ENCODE measurements at regions not wholly inside any gene's neighbourhood (a gene's known extent, or its start where the extent isn't known, plus 50 kb on each side); places are given as distances from the start of the nearest gene placed in this dataset.

GRCh38 chr6:170013815-170014214 is 262.4 kb downstream of the ERMARD start:
- no peak for DNase-seq
- no peaks in the 10 kb centered on the region for H3K9me3 ChIP-seq
- intact Hi-C loops (cut with DNase I; ENCODE audit: low total_unique reads): no loop called here
- no peaks in the 10 kb centered on the region for H3K27me3 ChIP-seq
- H3K27ac ChIP-seq: no peak overlapping the region
- H3K36me3 ChIP-seq: no peaks in the 10 kb centered on the region
- H3K4me3 ChIP-seq: no peak overlapping the region
- no peak for TF ChIP-seq CTCF (IDR thresholded peaks at IDR 0.05)
- no peak for TF ChIP-seq POLR2A (IDR thresholded peaks at IDR 0.05)
- H3K4me1 ChIP-seq: no peaks in the 10 kb centered on the region

- no peaks in the 10 kb centered on the region for H3K36me3 ChIP-seq
- no peaks in the 10 kb centered on the region for H3K4me1 ChIP-seq
- H3K9me3 ChIP-seq: no peaks in the 10 kb centered on the region
- H3K27ac ChIP-seq: no peak overlapping the region
- no peak for DNase-seq
- H3K4me3 ChIP-seq: no peak overlapping the region
- no peaks in the 10 kb centered on the region for H3K27me3 ChIP-seq
- intact Hi-C loops (cut with DNase I; ENCODE audit: low total_unique reads): no loop called here
- TF ChIP-seq POLR2A (IDR thresholded peaks at IDR 0.05): no peak
- TF ChIP-seq CTCF (IDR thresholded peaks at IDR 0.05): no peak
These were observed 260.6 kb downstream of the ERMARD start for GRCh38 chr6:170012037-170012330.

DNA sequence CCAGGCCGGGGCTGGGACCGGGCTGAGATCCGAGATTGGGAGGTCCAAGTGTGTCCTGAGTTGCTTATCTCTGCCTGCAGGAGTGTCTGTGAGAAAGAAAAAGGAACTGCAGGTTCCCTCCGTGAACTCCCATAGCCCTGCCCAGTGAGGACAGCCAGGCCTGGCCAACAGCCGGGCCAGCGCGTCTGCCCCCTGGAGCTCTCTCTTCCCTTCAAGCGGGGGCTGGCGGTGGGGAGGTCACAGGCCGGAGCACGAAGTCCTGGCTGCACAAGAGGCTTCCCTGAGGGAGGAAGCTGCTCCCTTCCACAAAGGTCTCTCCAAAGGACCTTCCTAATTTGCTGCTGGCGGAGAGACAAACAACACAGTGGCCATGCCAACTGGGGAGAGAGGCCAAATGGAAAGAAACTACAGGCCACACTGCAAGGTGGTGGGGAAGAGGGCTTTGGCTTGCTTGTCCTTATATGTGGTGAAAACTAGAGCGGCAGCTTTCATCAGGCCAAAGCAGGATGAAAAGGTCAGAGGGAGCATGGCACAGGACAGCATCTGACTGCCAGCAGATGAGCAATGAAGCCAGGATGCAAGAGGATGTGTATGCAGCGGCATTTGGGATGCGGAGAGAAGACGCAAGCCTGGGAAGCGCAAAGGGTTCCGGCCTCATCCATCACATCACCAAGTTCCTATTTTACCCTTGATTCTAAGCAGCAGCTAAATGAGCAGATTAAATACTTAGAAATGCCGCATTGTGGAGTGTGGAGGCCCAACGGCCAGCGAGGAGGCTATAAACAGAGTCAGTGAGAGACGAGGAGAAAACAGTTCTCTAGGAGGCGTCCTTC is 260.0 kb downstream of the ERMARD start:
- Histone ChIP-seq H3K36me3 (no peaks in the 10 kb centered on the region), H3K27ac (no peak overlapping the region), H3K27me3 (no peaks in the 10 kb centered on the region), H3K4me3 (no peak overlapping the region), H3K9me3 (no peaks in the 10 kb centered on the region), H3K4me1 (no peaks in the 10 kb centered on the region)
- peak; percentile 31 to 72 for DNase-seq
- TF ChIP-seq CTCF (IDR thresholded peaks at IDR 0.05): no peak
- TF ChIP-seq POLR2A (IDR thresholded peaks at IDR 0.05): no peak
- intact Hi-C loops (cut with DNase I; ENCODE audit: low total_unique reads): no loop called here

- Histone ChIP-seq H3K27ac (no peak overlapping the region), H3K9me3 (no peaks in the 10 kb centered on the region)
- peak in 1 of 2 donors; percentile 10 for DNase-seq
These were observed 259.3 kb downstream of the ERMARD start for GRCh38 chr6:170010665-170011203.

More at GRCh38 chr6:170010665-170011203, 259.3 kb downstream of the ERMARD start:
- no peaks in the 10 kb centered on the region for H3K27me3 ChIP-seq
- H3K36me3 ChIP-seq: no peaks in the 10 kb centered on the region
- H3K4me3 ChIP-seq: no peak overlapping the region
- no peak for TF ChIP-seq CTCF (IDR thresholded peaks at IDR 0.05)
- no peak for TF ChIP-seq POLR2A (IDR thresholded peaks at IDR 0.05)
- intact Hi-C loops (cut with DNase I; ENCODE audit: low total_unique reads): no loop called here
- no peaks in the 10 kb centered on the region for H3K4me1 ChIP-seq
